ENCODE measurements at regions not wholly inside any gene's neighbourhood (a gene's known extent, or its start where the extent isn't known, plus 50 kb on each side); places are given as distances from the start of the nearest gene placed in this dataset.
"Not testable (repeated sequence)": the region's sequence is repeated elsewhere in the genome, so short reads cannot be mapped to it uniquely, and the experiment has no call there.

- no peak for DNase-seq (ENCODE audit: low read depth in 4 of 6, low spot score in 6 of 6)
- H3K36me3 ChIP-seq (ENCODE audit: control insufficient read depth, insufficient read depth, low read length): no peaks in the 10 kb centered on the region
- WGBS (ENCODE audit: insufficient coverage): 100% methylated on average over 1 of the region's 5 CpGs
- H3K27me3 ChIP-seq (ENCODE audit: control insufficient read depth, insufficient read depth, low read length): no peaks in the 10 kb centered on the region
- no peaks in the 10 kb centered on the region for H3K4me1 ChIP-seq (ENCODE audit: control insufficient read depth, insufficient read depth, low read length)
- no peak overlapping the region for H3K27ac ChIP-seq (ENCODE audit: low read depth, low read length)
- H3K9me3 ChIP-seq (ENCODE audit: control insufficient read depth, insufficient read depth, low read length): no peaks in the 10 kb centered on the region
- H3K4me3 ChIP-seq (ENCODE audit: low read depth, low read length): no peak overlapping the region
Measured at GRCh38 chr3:177464392-177465256, 267.3 kb upstream of the TBL1XR1 start.

- Histone ChIP-seq H3K9me3 (ENCODE audit: control insufficient read depth, insufficient read depth, low read length) (no peaks in the 10 kb centered on the region), H3K4me3 (ENCODE audit: low read depth, low read length) (no peak overlapping the region), H3K4me1 (ENCODE audit: control insufficient read depth, insufficient read depth, low read length) (no peaks in the 10 kb centered on the region), H3K27me3 (ENCODE audit: control insufficient read depth, insufficient read depth, low read length) (no peaks in the 10 kb centered on the region), H3K27ac (ENCODE audit: low read depth, low read length) (no peak overlapping the region), H3K36me3 (ENCODE audit: control insufficient read depth, insufficient read depth, low read length) (no peaks in the 10 kb centered on the region)
- WGBS (ENCODE audit: insufficient coverage): 94% methylated on average over 2 of the region's 4 CpGs
- DNase-seq (ENCODE audit: low read depth in 4 of 6, low spot score in 6 of 6): peak in 1 of 6 donors; percentile 50
Measured at GRCh38 chr3:177465257-177465642, 268.0 kb upstream of the TBL1XR1 start.

GRCh38 chr3:177466074-177466473 is 268.8 kb upstream of the TBL1XR1 start:
- no peaks in the 10 kb centered on the region for H3K9me3 ChIP-seq (ENCODE audit: control insufficient read depth, insufficient read depth, low read length)
- no peak overlapping the region for H3K27ac ChIP-seq (ENCODE audit: low read depth, low read length)
- H3K36me3 ChIP-seq (ENCODE audit: control insufficient read depth, insufficient read depth, low read length): no peaks in the 10 kb centered on the region
- no CpG with 5 or more reads among the region's 4 CpGs for WGBS (ENCODE audit: insufficient coverage)
- H3K4me3 ChIP-seq (ENCODE audit: low read depth, low read length): no peak overlapping the region
- H3K4me1 ChIP-seq (ENCODE audit: control insufficient read depth, insufficient read depth, low read length): no peaks in the 10 kb centered on the region
- no peak for DNase-seq (ENCODE audit: low read depth in 4 of 6, low spot score in 6 of 6)
- H3K27me3 ChIP-seq (ENCODE audit: control insufficient read depth, insufficient read depth, low read length): no peaks in the 10 kb centered on the region

- not testable (repeated sequence) for H3K4me1 ChIP-seq (ENCODE audit: control insufficient read depth, insufficient read depth, low read length)
Measured at GRCh38 chr3:177466622-177467021, 269.3 kb upstream of the TBL1XR1 start.

GRCh38 chr3:177467247-177467985 is 270.1 kb upstream of the TBL1XR1 start:
- H3K27ac ChIP-seq (ENCODE audit: low read depth, low read length): no peak overlapping the region
- DNase-seq (ENCODE audit: low read depth in 4 of 6, low spot score in 6 of 6): no peak
- no CpG with 5 or more reads among the region's 5 CpGs for WGBS (ENCODE audit: insufficient coverage)
- no peaks in the 10 kb centered on the region for H3K9me3 ChIP-seq (ENCODE audit: control insufficient read depth, insufficient read depth, low read length)
- no peaks in the 10 kb centered on the region for H3K4me1 ChIP-seq (ENCODE audit: control insufficient read depth, insufficient read depth, low read length)
- no peaks in the 10 kb centered on the region for H3K36me3 ChIP-seq (ENCODE audit: control insufficient read depth, insufficient read depth, low read length)
- H3K4me3 ChIP-seq (ENCODE audit: low read depth, low read length): no peak overlapping the region
- H3K27me3 ChIP-seq (ENCODE audit: control insufficient read depth, insufficient read depth, low read length): no peaks in the 10 kb centered on the region

More at GRCh38 chr3:177466622-177467021, 269.3 kb upstream of the TBL1XR1 start:
- not testable (repeated sequence) for H3K27ac ChIP-seq (ENCODE audit: low read depth, low read length); H3K4me3 ChIP-seq (ENCODE audit: low read depth, low read length); H3K27me3 ChIP-seq (ENCODE audit: control insufficient read depth, insufficient read depth, low read length); DNase-seq (ENCODE audit: low read depth in 4 of 6, low spot score in 6 of 6); H3K9me3 ChIP-seq (ENCODE audit: control insufficient read depth, insufficient read depth, low read length); H3K36me3 ChIP-seq (ENCODE audit: control insufficient read depth, insufficient read depth, low read length)
- no CpG with 5 or more reads among the region's 5 CpGs for WGBS (ENCODE audit: insufficient coverage)

- no peaks in the 10 kb centered on the region for H3K36me3 ChIP-seq (ENCODE audit: control insufficient read depth, insufficient read depth, low read length)
- no peaks in the 10 kb centered on the region for H3K9me3 ChIP-seq (ENCODE audit: control insufficient read depth, insufficient read depth, low read length)
- peak in 1 of 6 donors; percentile 71 for DNase-seq (ENCODE audit: low read depth in 4 of 6, low spot score in 6 of 6)
Measured at GRCh38 chr3:177468331-177468730, 271.0 kb upstream of the TBL1XR1 start.

GRCh38 chr3:177468816-177469215 is 271.5 kb upstream of the TBL1XR1 start:
- Histone ChIP-seq H3K27ac (ENCODE audit: low read depth, low read length) (no peak overlapping the region), H3K4me3 (ENCODE audit: low read depth, low read length) (no peak overlapping the region), H3K27me3 (ENCODE audit: control insufficient read depth, insufficient read depth, low read length) (no peaks in the 10 kb centered on the region), H3K4me1 (ENCODE audit: control insufficient read depth, insufficient read depth, low read length) (no peaks in the 10 kb centered on the region), H3K36me3 (ENCODE audit: control insufficient read depth, insufficient read depth, low read length) (no peaks in the 10 kb centered on the region), H3K9me3 (ENCODE audit: control insufficient read depth, insufficient read depth, low read length) (no peaks in the 10 kb centered on the region)
- DNase-seq (ENCODE audit: low read depth in 4 of 6, low spot score in 6 of 6): peak in 1 of 6 donors; percentile 54
- WGBS (ENCODE audit: insufficient coverage): 67% methylated on average over 1 of the region's 1 CpG

More at GRCh38 chr3:177468331-177468730, 271.0 kb upstream of the TBL1XR1 start:
- Histone ChIP-seq H3K27me3 (ENCODE audit: control insufficient read depth, insufficient read depth, low read length) (no peaks in the 10 kb centered on the region), H3K4me1 (ENCODE audit: control insufficient read depth, insufficient read depth, low read length) (no peaks in the 10 kb centered on the region), H3K27ac (ENCODE audit: low read depth, low read length) (no peak overlapping the region), H3K4me3 (ENCODE audit: low read depth, low read length) (no peak overlapping the region)

- no peak overlapping the region for H3K27ac ChIP-seq (ENCODE audit: low read depth, low read length)
Measured at GRCh38 chr3:177469216-177469615, 271.9 kb upstream of the TBL1XR1 start.

GRCh38 chr3:177470197-177470941 is 273.1 kb upstream of the TBL1XR1 start:
- WGBS (ENCODE audit: insufficient coverage): 88% methylated on average over 5 of the region's 8 CpGs
- Histone ChIP-seq H3K4me1 (ENCODE audit: control insufficient read depth, insufficient read depth, low read length) (no peaks in the 10 kb centered on the region), H3K27me3 (ENCODE audit: control insufficient read depth, insufficient read depth, low read length) (no peaks in the 10 kb centered on the region), H3K9me3 (ENCODE audit: control insufficient read depth, insufficient read depth, low read length) (no peaks in the 10 kb centered on the region), H3K27ac (ENCODE audit: low read depth, low read length) (no peak overlapping the region), H3K4me3 (ENCODE audit: low read depth, low read length) (no peak overlapping the region), H3K36me3 (ENCODE audit: control insufficient read depth, insufficient read depth, low read length) (no peaks in the 10 kb centered on the region)
- DNase-seq (ENCODE audit: low read depth in 4 of 6, low spot score in 6 of 6): no peak

More at GRCh38 chr3:177469216-177469615, 271.9 kb upstream of the TBL1XR1 start:
- 89% methylated on average over 2 of the region's 3 CpGs for WGBS (ENCODE audit: insufficient coverage)
- Histone ChIP-seq H3K36me3 (ENCODE audit: control insufficient read depth, insufficient read depth, low read length) (no peaks in the 10 kb centered on the region), H3K9me3 (ENCODE audit: control insufficient read depth, insufficient read depth, low read length) (no peaks in the 10 kb centered on the region), H3K4me1 (ENCODE audit: control insufficient read depth, insufficient read depth, low read length) (no peaks in the 10 kb centered on the region), H3K4me3 (ENCODE audit: low read depth, low read length) (no peak overlapping the region), H3K27me3 (ENCODE audit: control insufficient read depth, insufficient read depth, low read length) (no peaks in the 10 kb centered on the region)
- DNase-seq (ENCODE audit: low read depth in 4 of 6, low spot score in 6 of 6): no peak
